ENCODE measurements at regions not wholly inside any gene's neighbourhood (a gene's known extent, or its start where the extent isn't known, plus 50 kb on each side); places are given as distances from the start of the nearest gene placed in this dataset.

DNA sequence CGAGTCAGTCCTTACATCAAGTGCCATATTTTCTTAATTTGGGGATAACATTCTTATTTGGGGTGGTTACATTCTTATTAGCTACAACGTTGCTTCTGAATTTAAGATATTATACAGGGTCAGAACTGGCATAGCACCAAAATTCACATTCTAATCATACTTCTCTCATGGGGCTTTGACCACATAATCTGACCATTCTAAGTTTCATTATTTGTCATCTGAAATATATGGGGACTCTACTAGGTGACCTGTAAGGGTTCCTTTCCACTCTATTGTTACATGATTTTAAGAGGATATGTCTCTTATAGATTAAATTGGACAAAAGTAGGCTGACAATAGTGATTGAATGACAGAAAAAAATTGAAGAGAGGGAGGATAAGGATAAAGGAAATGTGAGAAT lies 536.5 kb downstream of the KCTD12 start:
- Histone ChIP-seq H3K4me1 (ENCODE audit: control insufficient read depth, extremely low read depth, insufficient read depth, low read length) (no peaks in the 10 kb centered on the region), H3K79me2 (ENCODE audit: control insufficient read depth, insufficient read depth, low read length) (no peaks in the 10 kb centered on the region), H3K36me3 (ENCODE audit: control insufficient read depth, insufficient read depth, low read length) (no peaks in the 10 kb centered on the region), H3K4me3 (replicated peaks in 1 of 4; ENCODE audit: control extremely low read depth in 1 of 4, insufficient read depth in 1 of 4, low read depth in 3 of 4, low read length in 4 of 4) (no peak overlapping the region), H4K20me1 (ENCODE audit: control insufficient read depth, extremely low read depth, insufficient read depth, low read length) (no peaks in the 10 kb centered on the region), H3K27me3 (ENCODE audit: control insufficient read depth, insufficient read depth, low read length) (no peaks in the 10 kb centered on the region), H2AFZ (ENCODE audit: low read length) (no peak overlapping the region), H3K4me2 (ENCODE audit: extremely low read depth, insufficient read depth, low read length) (no peak overlapping the region), H3K27ac (ENCODE audit: insufficient read depth, low read length) (no peak overlapping the region), H3K9me3 (ENCODE audit: control insufficient read depth, insufficient read depth, low read depth, low read length) (no peaks in the 10 kb centered on the region), H3K9ac (ENCODE audit: insufficient read depth, low read length) (no peak overlapping the region)
- no peak for TF ChIP-seq EZH2 (IDR thresholded peaks at IDR 0.05; ENCODE audit: low read length, missing control alignments)
- TF ChIP-seq, protein P1, sequence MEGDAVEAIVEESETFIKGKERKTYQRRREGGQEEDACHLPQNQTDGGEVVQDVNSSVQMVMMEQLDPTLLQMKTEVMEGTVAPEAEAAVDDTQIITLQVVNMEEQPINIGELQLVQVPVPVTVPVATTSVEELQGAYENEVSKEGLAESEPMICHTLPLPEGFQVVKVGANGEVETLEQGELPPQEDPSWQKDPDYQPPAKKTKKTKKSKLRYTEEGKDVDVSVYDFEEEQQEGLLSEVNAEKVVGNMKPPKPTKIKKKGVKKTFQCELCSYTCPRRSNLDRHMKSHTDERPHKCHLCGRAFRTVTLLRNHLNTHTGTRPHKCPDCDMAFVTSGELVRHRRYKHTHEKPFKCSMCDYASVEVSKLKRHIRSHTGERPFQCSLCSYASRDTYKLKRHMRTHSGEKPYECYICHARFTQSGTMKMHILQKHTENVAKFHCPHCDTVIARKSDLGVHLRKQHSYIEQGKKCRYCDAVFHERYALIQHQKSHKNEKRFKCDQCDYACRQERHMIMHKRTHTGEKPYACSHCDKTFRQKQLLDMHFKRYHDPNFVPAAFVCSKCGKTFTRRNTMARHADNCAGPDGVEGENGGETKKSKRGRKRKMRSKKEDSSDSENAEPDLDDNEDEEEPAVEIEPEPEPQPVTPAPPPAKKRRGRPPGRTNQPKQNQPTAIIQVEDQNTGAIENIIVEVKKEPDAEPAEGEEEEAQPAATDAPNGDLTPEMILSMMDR (conservative IDR thresholded peaks at IDR 0.05 in 1 of 2, IDR thresholded peaks at IDR 0.05 in 1 of 2; ENCODE audit: low read depth in 1 of 2, low read length in 2 of 2), result no peak
- no peak for DNase-seq (ENCODE audit: low read depth in 2 of 2)

DNA sequence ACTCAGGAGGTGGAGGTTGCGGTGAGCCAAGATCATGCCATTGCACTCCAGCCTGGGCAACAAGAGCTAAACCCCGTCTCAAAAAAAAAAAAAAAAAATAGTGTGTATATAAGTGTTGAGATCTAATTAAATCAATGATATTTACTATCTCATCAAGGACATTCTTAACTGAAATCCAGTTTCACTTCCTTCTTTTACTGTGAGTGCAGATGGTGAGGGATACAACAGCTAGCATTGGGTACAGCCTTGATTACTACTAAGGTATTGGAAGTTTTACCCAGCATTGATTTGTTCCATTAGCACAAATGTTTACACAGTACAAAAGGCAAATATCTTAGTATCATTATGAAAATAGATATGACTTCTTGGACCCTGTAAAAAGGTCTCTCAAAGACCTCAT lies 546.6 kb downstream of the KCTD12 start:
- Histone ChIP-seq H3K36me3 (ENCODE audit: control insufficient read depth, insufficient read depth, low read length) (no peaks in the 10 kb centered on the region), H3K79me2 (ENCODE audit: control insufficient read depth, insufficient read depth, low read length) (no peaks in the 10 kb centered on the region), H3K4me2 (ENCODE audit: extremely low read depth, insufficient read depth, low read length) (no peak overlapping the region), H3K4me1 (ENCODE audit: control insufficient read depth, extremely low read depth, insufficient read depth, low read length) (no peaks in the 10 kb centered on the region), H4K20me1 (ENCODE audit: control insufficient read depth, extremely low read depth, insufficient read depth, low read length) (no peaks in the 10 kb centered on the region), H3K4me3 (replicated peaks in 1 of 4; ENCODE audit: control extremely low read depth in 1 of 4, insufficient read depth in 1 of 4, low read depth in 3 of 4, low read length in 4 of 4) (no peak overlapping the region), H3K27ac (ENCODE audit: insufficient read depth, low read length) (no peak overlapping the region), H3K27me3 (ENCODE audit: control insufficient read depth, insufficient read depth, low read length) (no peaks in the 10 kb centered on the region), H3K9ac (ENCODE audit: insufficient read depth, low read length) (no peak overlapping the region), H3K9me3 (ENCODE audit: control insufficient read depth, insufficient read depth, low read depth, low read length) (no peaks in the 10 kb centered on the region), H2AFZ (ENCODE audit: low read length) (no peak overlapping the region)
- no peak for DNase-seq (ENCODE audit: low read depth in 2 of 2)
- TF ChIP-seq, protein P1 (conservative IDR thresholded peaks at IDR 0.05 in 1 of 2, IDR thresholded peaks at IDR 0.05 in 1 of 2; ENCODE audit: low read depth in 1 of 2, low read length in 2 of 2), result no peak

DNA sequence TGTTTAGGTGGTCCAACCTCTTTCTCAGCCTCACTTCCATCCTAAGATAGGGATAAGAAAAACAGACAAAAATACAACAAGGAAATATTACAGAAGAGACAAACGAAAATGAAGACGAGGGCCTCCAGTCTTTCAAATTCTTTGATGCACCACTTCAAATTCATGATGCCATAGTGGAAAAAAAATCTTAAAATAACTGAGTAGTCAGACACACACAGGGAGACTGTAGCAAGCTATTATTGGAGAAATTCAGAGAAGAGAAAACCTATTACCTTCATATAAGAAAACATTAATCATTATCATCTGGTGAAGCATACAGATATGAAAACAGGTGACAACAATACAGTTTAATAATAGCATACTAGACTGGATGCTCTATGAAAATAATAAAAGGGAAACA lies 548.2 kb downstream of the KCTD12 start:
- Histone ChIP-seq H3K36me3 (ENCODE audit: control insufficient read depth, insufficient read depth, low read length) (no peaks in the 10 kb centered on the region), H3K4me1 (ENCODE audit: control insufficient read depth, extremely low read depth, insufficient read depth, low read length) (no peaks in the 10 kb centered on the region), H3K4me2 (ENCODE audit: extremely low read depth, insufficient read depth, low read length) (no peak overlapping the region), H3K9me3 (ENCODE audit: control insufficient read depth, insufficient read depth, low read depth, low read length) (no peaks in the 10 kb centered on the region), H3K27ac (ENCODE audit: insufficient read depth, low read length) (no peak overlapping the region), H3K27me3 (ENCODE audit: control insufficient read depth, insufficient read depth, low read length) (no peaks in the 10 kb centered on the region), H3K9ac (ENCODE audit: insufficient read depth, low read length) (no peak overlapping the region), H3K79me2 (ENCODE audit: control insufficient read depth, insufficient read depth, low read length) (no peaks in the 10 kb centered on the region), H4K20me1 (ENCODE audit: control insufficient read depth, extremely low read depth, insufficient read depth, low read length) (no peaks in the 10 kb centered on the region), H3K4me3 (replicated peaks in 1 of 4; ENCODE audit: control extremely low read depth in 1 of 4, insufficient read depth in 1 of 4, low read depth in 3 of 4, low read length in 4 of 4) (no peak overlapping the region), H2AFZ (ENCODE audit: low read length) (no peak overlapping the region)
- no peak for DNase-seq (ENCODE audit: low read depth in 2 of 2)
- no peak for TF ChIP-seq EZH2 (IDR thresholded peaks at IDR 0.05; ENCODE audit: low read length, missing control alignments)
- TF ChIP-seq, protein P1 (conservative IDR thresholded peaks at IDR 0.05 in 1 of 2, IDR thresholded peaks at IDR 0.05 in 1 of 2; ENCODE audit: low read depth in 1 of 2, low read length in 2 of 2), result no peak

Data from fibroblast of lung (primary cell).